ENCODE measurements at regions not wholly inside any gene's neighbourhood (a gene's known extent, or its start where the extent isn't known, plus 50 kb on each side); places are given as distances from the start of the nearest gene placed in this dataset.

DNA sequence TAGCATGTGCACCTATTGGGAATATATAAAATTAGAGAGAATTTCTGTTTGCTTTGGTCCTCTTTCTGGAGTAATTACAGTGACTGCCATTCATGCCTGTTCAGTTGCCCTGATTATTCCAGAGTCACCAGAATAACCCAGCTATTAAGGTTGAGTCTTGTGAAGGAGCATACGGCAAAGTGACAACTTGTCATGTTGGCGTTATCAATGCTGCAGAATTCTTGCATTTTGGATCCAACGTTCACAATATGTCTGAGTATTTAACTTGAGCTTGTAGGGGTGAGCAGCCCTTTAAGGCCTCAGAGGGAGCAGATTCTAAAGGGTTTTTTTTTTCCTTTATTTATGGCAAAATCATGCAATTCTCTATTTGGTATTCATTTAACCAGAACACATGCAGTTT is 419.4 kb upstream of the MGMT start:
- TF ChIP-seq, protein P1, sequence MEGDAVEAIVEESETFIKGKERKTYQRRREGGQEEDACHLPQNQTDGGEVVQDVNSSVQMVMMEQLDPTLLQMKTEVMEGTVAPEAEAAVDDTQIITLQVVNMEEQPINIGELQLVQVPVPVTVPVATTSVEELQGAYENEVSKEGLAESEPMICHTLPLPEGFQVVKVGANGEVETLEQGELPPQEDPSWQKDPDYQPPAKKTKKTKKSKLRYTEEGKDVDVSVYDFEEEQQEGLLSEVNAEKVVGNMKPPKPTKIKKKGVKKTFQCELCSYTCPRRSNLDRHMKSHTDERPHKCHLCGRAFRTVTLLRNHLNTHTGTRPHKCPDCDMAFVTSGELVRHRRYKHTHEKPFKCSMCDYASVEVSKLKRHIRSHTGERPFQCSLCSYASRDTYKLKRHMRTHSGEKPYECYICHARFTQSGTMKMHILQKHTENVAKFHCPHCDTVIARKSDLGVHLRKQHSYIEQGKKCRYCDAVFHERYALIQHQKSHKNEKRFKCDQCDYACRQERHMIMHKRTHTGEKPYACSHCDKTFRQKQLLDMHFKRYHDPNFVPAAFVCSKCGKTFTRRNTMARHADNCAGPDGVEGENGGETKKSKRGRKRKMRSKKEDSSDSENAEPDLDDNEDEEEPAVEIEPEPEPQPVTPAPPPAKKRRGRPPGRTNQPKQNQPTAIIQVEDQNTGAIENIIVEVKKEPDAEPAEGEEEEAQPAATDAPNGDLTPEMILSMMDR (IDR thresholded peaks at IDR 0.05; ENCODE audit: poor library complexity, severe bottlenecking) = no peak
- TF ChIP-seq SMC3 (conservative IDR thresholded peaks at IDR 0.05; ENCODE audit: poor library complexity) (peak; percentile 20), EP300 (conservative IDR thresholded peaks at IDR 0.05; ENCODE audit: poor library complexity, severe bottlenecking) (peak; percentile 80), POLR2AphosphoS5 (IDR thresholded peaks at IDR 0.05) (peak; percentile 57)
